ENCODE measurements at regions not wholly inside any gene's neighbourhood (a gene's known extent, or its start where the extent isn't known, plus 50 kb on each side); places are given as distances from the start of the nearest gene placed in this dataset.

GRCh38 chr16:6250511-6250910 is 1082.1 kb upstream of the RBFOX1 start:
- no peak for TF ChIP-seq CTCF (conservative IDR thresholded peaks at IDR 0.05 in 1 of 2, IDR thresholded peaks at IDR 0.05 in 1 of 2; ENCODE audit: low read depth in 1 of 2, low read length in 2 of 2)
- TF ChIP-seq EZH2 (IDR thresholded peaks at IDR 0.05; ENCODE audit: low read length, missing control alignments): no peak

All from fibroblast of lung (primary cell).